ENCODE measurements at regions not wholly inside any gene's neighbourhood (a gene's known extent, or its start where the extent isn't known, plus 50 kb on each side); places are given as distances from the start of the nearest gene placed in this dataset.

GRCh38 chr3:104738271-104738670 is 628.4 kb upstream of the ALCAM start:
- Histone ChIP-seq H3K36me3 (ENCODE audit: insufficient read depth, low read length) (no peaks in the 10 kb centered on the region), H3K27me3 (ENCODE audit: insufficient read depth, low read length, poor library complexity) (no peaks in the 10 kb centered on the region), H3K27ac (ENCODE audit: low read length) (no peak overlapping the region), H4K20me1 (ENCODE audit: insufficient read depth, low read length) (no peaks in the 10 kb centered on the region), H3K9me3 (ENCODE audit: insufficient read depth, low read length, severe bottlenecking) (no peaks in the 10 kb centered on the region), H3K9ac (ENCODE audit: low read depth, low read length) (no peak overlapping the region), H3K4me3 (ENCODE audit: low read depth in 1 of 2, low read length in 2 of 2) (no peak overlapping the region), H3K79me2 (ENCODE audit: insufficient read depth, low read length) (no peaks in the 10 kb centered on the region), H3K4me1 (ENCODE audit: insufficient read depth, low read length) (no peaks in the 10 kb centered on the region), H3K4me2 (ENCODE audit: insufficient read depth, low read length) (no peak overlapping the region), H2AFZ (ENCODE audit: low read depth, low read length) (no peak overlapping the region)
- no peak for ATAC-seq (ENCODE audit: insufficient read depth, low read depth)
- DNase-seq: no peak
- TF ChIP-seq, protein P1, sequence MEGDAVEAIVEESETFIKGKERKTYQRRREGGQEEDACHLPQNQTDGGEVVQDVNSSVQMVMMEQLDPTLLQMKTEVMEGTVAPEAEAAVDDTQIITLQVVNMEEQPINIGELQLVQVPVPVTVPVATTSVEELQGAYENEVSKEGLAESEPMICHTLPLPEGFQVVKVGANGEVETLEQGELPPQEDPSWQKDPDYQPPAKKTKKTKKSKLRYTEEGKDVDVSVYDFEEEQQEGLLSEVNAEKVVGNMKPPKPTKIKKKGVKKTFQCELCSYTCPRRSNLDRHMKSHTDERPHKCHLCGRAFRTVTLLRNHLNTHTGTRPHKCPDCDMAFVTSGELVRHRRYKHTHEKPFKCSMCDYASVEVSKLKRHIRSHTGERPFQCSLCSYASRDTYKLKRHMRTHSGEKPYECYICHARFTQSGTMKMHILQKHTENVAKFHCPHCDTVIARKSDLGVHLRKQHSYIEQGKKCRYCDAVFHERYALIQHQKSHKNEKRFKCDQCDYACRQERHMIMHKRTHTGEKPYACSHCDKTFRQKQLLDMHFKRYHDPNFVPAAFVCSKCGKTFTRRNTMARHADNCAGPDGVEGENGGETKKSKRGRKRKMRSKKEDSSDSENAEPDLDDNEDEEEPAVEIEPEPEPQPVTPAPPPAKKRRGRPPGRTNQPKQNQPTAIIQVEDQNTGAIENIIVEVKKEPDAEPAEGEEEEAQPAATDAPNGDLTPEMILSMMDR (IDR thresholded peaks at IDR 0.05; ENCODE audit: borderline replicate concordance, extremely low read depth, low read length, poor library complexity, severe bottlenecking): no peak
- TF ChIP-seq EZH2 (IDR thresholded peaks at IDR 0.05; ENCODE audit: borderline replicate concordance, low read depth, low read length, severe bottlenecking): no peak

- no peaks in the 10 kb centered on the region for H3K4me1 ChIP-seq (ENCODE audit: insufficient read depth, low read length)
- no peaks in the 10 kb centered on the region for H3K27me3 ChIP-seq (ENCODE audit: insufficient read depth, low read length, poor library complexity)
- TF ChIP-seq, protein P1 (IDR thresholded peaks at IDR 0.05; ENCODE audit: borderline replicate concordance, extremely low read depth, low read length, poor library complexity, severe bottlenecking): no peak
- no peak for TF ChIP-seq EZH2 (IDR thresholded peaks at IDR 0.05; ENCODE audit: borderline replicate concordance, low read depth, low read length, severe bottlenecking)
- no peak overlapping the region for H2AFZ ChIP-seq (ENCODE audit: low read depth, low read length)
- no peaks in the 10 kb centered on the region for H4K20me1 ChIP-seq (ENCODE audit: insufficient read depth, low read length)
- no peaks in the 10 kb centered on the region for H3K9me3 ChIP-seq (ENCODE audit: insufficient read depth, low read length, severe bottlenecking)
- H3K4me3 ChIP-seq (ENCODE audit: low read depth in 1 of 2, low read length in 2 of 2): no peak overlapping the region
- H3K36me3 ChIP-seq (ENCODE audit: insufficient read depth, low read length): no peaks in the 10 kb centered on the region
- no peak overlapping the region for H3K9ac ChIP-seq (ENCODE audit: low read depth, low read length)
- H3K79me2 ChIP-seq (ENCODE audit: insufficient read depth, low read length): no peaks in the 10 kb centered on the region
- no peak for DNase-seq
- no peak overlapping the region for H3K4me2 ChIP-seq (ENCODE audit: insufficient read depth, low read length)
- ATAC-seq (ENCODE audit: insufficient read depth, low read depth): no peak
- no peak overlapping the region for H3K27ac ChIP-seq (ENCODE audit: low read length)
These were observed 625.8 kb upstream of the ALCAM start for GRCh38 chr3:104740874-104741379.

GRCh38 chr3:104742044-104742443 is 624.7 kb upstream of the ALCAM start:
- no peaks in the 10 kb centered on the region for H4K20me1 ChIP-seq (ENCODE audit: insufficient read depth, low read length)
- ATAC-seq (ENCODE audit: insufficient read depth, low read depth): no peak
- H3K27me3 ChIP-seq (ENCODE audit: insufficient read depth, low read length, poor library complexity): no peaks in the 10 kb centered on the region
- no peak overlapping the region for H3K27ac ChIP-seq (ENCODE audit: low read length)
- H3K9me3 ChIP-seq (ENCODE audit: insufficient read depth, low read length, severe bottlenecking): no peaks in the 10 kb centered on the region
- no peak overlapping the region for H3K4me2 ChIP-seq (ENCODE audit: insufficient read depth, low read length)
- no peaks in the 10 kb centered on the region for H3K4me1 ChIP-seq (ENCODE audit: insufficient read depth, low read length)
- TF ChIP-seq, protein P1 (IDR thresholded peaks at IDR 0.05; ENCODE audit: borderline replicate concordance, extremely low read depth, low read length, poor library complexity, severe bottlenecking): no peak
- TF ChIP-seq EZH2 (IDR thresholded peaks at IDR 0.05; ENCODE audit: borderline replicate concordance, low read depth, low read length, severe bottlenecking): no peak
- DNase-seq: no peak
- no peak overlapping the region for H3K4me3 ChIP-seq (ENCODE audit: low read depth in 1 of 2, low read length in 2 of 2)
- H3K36me3 ChIP-seq (ENCODE audit: insufficient read depth, low read length): no peaks in the 10 kb centered on the region
- H3K79me2 ChIP-seq (ENCODE audit: insufficient read depth, low read length): no peaks in the 10 kb centered on the region
- H2AFZ ChIP-seq (ENCODE audit: low read depth, low read length): no peak overlapping the region
- no peak overlapping the region for H3K9ac ChIP-seq (ENCODE audit: low read depth, low read length)

DNA sequence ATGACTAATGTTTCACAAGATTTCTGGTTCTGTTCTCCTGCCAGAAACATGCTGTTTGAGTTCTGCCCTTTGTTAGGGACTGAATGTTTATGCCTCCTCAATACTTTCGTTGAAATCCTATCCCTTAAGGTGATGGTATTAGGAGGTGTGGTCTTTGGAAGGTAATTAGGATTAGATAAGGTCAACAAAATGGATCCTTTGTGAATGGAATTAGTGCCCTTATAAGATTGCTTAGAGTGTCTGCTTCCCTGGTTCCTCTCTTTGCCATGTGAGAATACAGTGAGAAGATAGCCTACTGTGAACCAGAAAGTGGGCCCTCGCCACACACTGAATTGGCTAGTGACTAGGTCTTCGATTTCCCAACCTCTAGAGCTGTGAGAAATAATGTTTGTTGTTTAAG is 621.4 kb upstream of the ALCAM start:
- ATAC-seq (ENCODE audit: insufficient read depth, low read depth): no peak
- Histone ChIP-seq H3K4me1 (ENCODE audit: insufficient read depth, low read length) (no peaks in the 10 kb centered on the region), H3K4me3 (ENCODE audit: low read depth in 1 of 2, low read length in 2 of 2) (no peak overlapping the region)

More for the DNA sequence above, 621.4 kb upstream of the ALCAM start:
- no peak overlapping the region for H3K4me2 ChIP-seq (ENCODE audit: insufficient read depth, low read length)
- no peak for DNase-seq
- H3K27ac ChIP-seq (ENCODE audit: low read length): no peak overlapping the region
- no peaks in the 10 kb centered on the region for H3K9me3 ChIP-seq (ENCODE audit: insufficient read depth, low read length, severe bottlenecking)
- no peaks in the 10 kb centered on the region for H4K20me1 ChIP-seq (ENCODE audit: insufficient read depth, low read length)
- no peak overlapping the region for H3K9ac ChIP-seq (ENCODE audit: low read depth, low read length)
- no peaks in the 10 kb centered on the region for H3K79me2 ChIP-seq (ENCODE audit: insufficient read depth, low read length)
- H3K27me3 ChIP-seq (ENCODE audit: insufficient read depth, low read length, poor library complexity): no peaks in the 10 kb centered on the region
- no peak for TF ChIP-seq EZH2 (IDR thresholded peaks at IDR 0.05; ENCODE audit: borderline replicate concordance, low read depth, low read length, severe bottlenecking)
- TF ChIP-seq, protein P1 (IDR thresholded peaks at IDR 0.05; ENCODE audit: borderline replicate concordance, extremely low read depth, low read length, poor library complexity, severe bottlenecking): no peak
- H2AFZ ChIP-seq (ENCODE audit: low read depth, low read length): no peak overlapping the region
- no peaks in the 10 kb centered on the region for H3K36me3 ChIP-seq (ENCODE audit: insufficient read depth, low read length)
